Uterus (tissue), 3 donors: ENCODE measurements at regions not wholly inside any gene's neighbourhood (a gene's known extent, or its start where the extent isn't known, plus 50 kb on each side); places are given as distances from the start of the nearest gene placed in this dataset.

ENCODE experiments used
- DNase-seq, 2 donors: peaks; one replicate each; pipeline ENCODE4 v3.0.0-alpha.2; 2019 to 2020
- H3K27ac ChIP-seq, 2 donors: fragments of 200-600 bp; sonication (generic); 1 replicate in 1 of 2; 2 replicates in 1 of 2; pipeline ENCODE4 v1.5.1; 2016 to 2018
- H3K27me3 ChIP-seq, 2 donors: fragments of 200-600 bp; sonication (generic); one replicate each; pipeline ENCODE4 v1.5.1; 2018 to 2019; ENCODE audit warnings: control low read depth in 1 of 2
- H3K36me3 ChIP-seq, 2 donors: fragments of 200-600 bp; sonication (generic); one replicate each; pipeline ENCODE4 v1.5.1; 2019; ENCODE audit warnings: control low read depth in 1 of 2
- H3K4me1 ChIP-seq, 2 donors: fragments of 200-600 bp; sonication (generic); one replicate each; pipeline ENCODE4 v1.5.1; 2018 to 2019; ENCODE audit warnings: control low read depth in 1 of 2
- H3K4me3 ChIP-seq, 2 donors: fragments of 200-600 bp; sonication (generic); 1 replicate in 1 of 2; 2 replicates in 1 of 2; pipeline ENCODE4 v1.5.1; 2018 to 2019; ENCODE audit warnings: mild to moderate bottlenecking in 1 of 2
- H3K9me3 ChIP-seq, 2 donors: fragments of 200-600 bp; sonication (generic); one replicate each; pipeline ENCODE4 v1.5.1; 2019; ENCODE audit warnings: control low read depth in 1 of 2
- CTCF ChIP-seq, 4 experiments: fragments of 200-600 bp in 2 of 4; fragments of 450-650 bp in 2 of 4; sonication (generic) in 2 of 4; IDR thresholded peaks; one replicate each; pipeline ENCODE4 v1.5.1; 2016 to 2019; ENCODE audit warnings: antibody characterized with exemption in 4 of 4, mild to moderate bottlenecking in 2 of 4, moderate library complexity in 1 of 4
- POLR2A ChIP-seq, 2 donors: fragments of 450-650 bp; IDR thresholded peaks; one replicate each; pipeline ENCODE4 v1.6.1; 2016; ENCODE audit warnings: antibody characterized with exemption in 2 of 2, mild to moderate bottlenecking in 1 of 2, moderate library complexity in 1 of 2
- intact Hi-C: fragments of 100-400 bp; cut with DNase I; formaldehyde crosslinking; loops from one replicate; pipeline ENCODE4 v1.15.1; 2023; ENCODE audit warnings: low total_unique reads
- donor health status: DM: yes; HTN: yes; CAD: no.

DNA sequence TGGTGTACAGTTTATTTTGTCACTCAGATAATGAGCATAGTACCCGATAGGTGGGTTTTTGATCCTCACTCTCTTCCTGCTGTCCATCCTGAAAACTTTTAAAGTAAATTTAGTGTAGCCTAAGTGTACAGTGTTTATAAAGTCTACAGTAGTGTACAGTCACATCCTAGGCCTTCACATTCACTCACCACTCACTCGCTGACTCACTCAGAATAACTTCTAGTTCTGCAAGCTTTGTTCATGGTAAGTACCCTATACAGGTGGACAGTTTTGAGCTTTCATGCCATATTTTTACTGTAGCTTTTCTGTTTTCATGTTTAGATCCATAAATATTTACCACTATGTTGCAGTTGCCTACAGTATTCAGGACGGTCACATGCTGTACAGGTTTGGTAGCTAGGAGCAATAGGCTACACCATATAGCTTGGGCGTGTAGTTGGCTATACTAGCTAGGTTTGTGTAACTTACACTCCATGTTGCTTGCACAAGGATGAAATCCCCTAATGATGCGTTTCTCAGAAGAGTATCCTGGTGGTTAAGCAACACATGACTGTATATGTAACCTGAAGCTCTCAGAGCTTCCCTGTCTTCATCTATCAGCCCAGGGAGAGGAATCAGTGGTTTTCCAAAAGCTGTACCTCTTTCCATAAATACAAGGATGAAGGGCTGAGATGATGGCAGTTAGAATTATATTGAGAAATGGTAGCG, 87.6 kb upstream of the SLC25A26 start:
- intact Hi-C loops, result no loop called here
- no peak overlapping the region for H3K4me3 ChIP-seq
- no peak for TF ChIP-seq CTCF (IDR thresholded peaks at IDR 0.05)
- no peak for TF ChIP-seq POLR2A (IDR thresholded peaks at IDR 0.05)
- no peak overlapping the region for H3K27ac ChIP-seq
- H3K36me3 ChIP-seq, result no peaks in the 10 kb centered on the region
- no peaks in the 10 kb centered on the region for H3K27me3 ChIP-seq
- no peak for DNase-seq
- no peaks in the 10 kb centered on the region for H3K9me3 ChIP-seq
- no peaks in the 10 kb centered on the region for H3K4me1 ChIP-seq

DNA sequence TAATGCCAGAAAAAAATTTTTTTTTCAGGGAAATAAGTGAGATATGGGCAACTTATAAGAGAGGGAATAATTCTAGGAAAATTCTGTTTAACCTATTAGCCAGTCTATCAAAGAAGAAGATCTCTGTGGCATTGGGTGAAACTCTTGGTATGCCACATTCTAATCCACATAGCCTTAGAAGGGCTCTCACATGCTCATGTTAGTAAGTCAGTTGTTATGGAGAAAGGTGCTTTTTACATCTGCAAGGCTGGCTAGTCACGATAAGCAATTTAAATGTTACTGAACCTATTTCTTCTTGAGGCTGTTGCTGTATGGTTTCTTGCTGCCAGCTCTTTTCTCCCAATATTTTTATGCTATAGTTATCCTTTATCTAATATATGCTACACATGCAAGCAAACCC, 89.9 kb upstream of the MAGI1 start:
- TF ChIP-seq CTCF (IDR thresholded peaks at IDR 0.05) (no peak), POLR2A (IDR thresholded peaks at IDR 0.05) (no peak)
- H3K4me3 ChIP-seq, result no peak overlapping the region
- no peak overlapping the region for H3K27ac ChIP-seq
- intact Hi-C loops, result no loop called here
- no peak for DNase-seq
- H3K27me3 ChIP-seq, result no peaks in the 10 kb centered on the region
- H3K9me3 ChIP-seq, result no peaks in the 10 kb centered on the region
- no peaks in the 10 kb centered on the region for H3K4me1 ChIP-seq
- H3K36me3 ChIP-seq, result no peaks in the 10 kb centered on the region

DNA sequence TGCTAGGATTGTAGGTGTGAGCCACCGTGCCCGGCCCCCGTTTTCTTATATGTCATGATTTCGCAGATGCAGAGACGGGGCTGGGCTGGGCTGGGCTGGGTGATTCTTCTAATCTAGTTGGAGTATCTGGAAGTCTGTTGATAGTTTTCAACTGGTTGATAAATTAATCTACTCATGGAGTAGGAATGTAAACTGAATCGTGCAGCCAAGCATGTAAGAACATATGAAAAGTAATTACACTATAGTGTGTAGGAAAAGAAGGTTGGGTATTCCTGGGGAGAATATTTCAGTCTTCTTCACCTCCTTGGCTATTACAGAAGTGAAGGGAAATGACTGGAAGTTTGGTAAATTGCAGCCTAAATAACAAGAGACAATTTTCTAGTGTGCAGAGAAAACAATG, 82.6 kb upstream of the MAGI1 start:
- no peaks in the 10 kb centered on the region for H3K4me1 ChIP-seq
- H3K27me3 ChIP-seq, result no peaks in the 10 kb centered on the region
- H3K36me3 ChIP-seq, result no peaks in the 10 kb centered on the region
- no peak for DNase-seq
- no peaks in the 10 kb centered on the region for H3K9me3 ChIP-seq
- intact Hi-C loops, result no loop called here
- H3K27ac ChIP-seq, result no peak overlapping the region
- H3K4me3 ChIP-seq, result no peak overlapping the region
- TF ChIP-seq POLR2A (IDR thresholded peaks at IDR 0.05) (no peak), CTCF (IDR thresholded peaks at IDR 0.05) (no peak)

GRCh38 chr3:66115858-66116654, 77.3 kb upstream of the MAGI1 start:
- peak; percentile 25 to 42 for DNase-seq
- H3K4me3 ChIP-seq, result no peak overlapping the region

More at GRCh38 chr3:66115858-66116654, 77.3 kb upstream of the MAGI1 start:
- Histone ChIP-seq H3K36me3 (no peaks in the 10 kb centered on the region), H3K4me1 (no peaks in the 10 kb centered on the region), H3K27me3 (no peaks in the 10 kb centered on the region), H3K27ac (peak overlapping the region in 1 of 2 donors; percentile 68), H3K9me3 (no peaks in the 10 kb centered on the region)
- intact Hi-C loops, result no loop called here
- TF ChIP-seq POLR2A (IDR thresholded peaks at IDR 0.05) (no peak), CTCF (IDR thresholded peaks at IDR 0.05) (no peak)
